Panc1 (cell line): ENCODE measurements at regions not wholly inside any gene's neighbourhood (a gene's known extent, or its start where the extent isn't known, plus 50 kb on each side); places are given as distances from the start of the nearest gene placed in this dataset.

ENCODE experiments used
- CTCF ChIP-seq: fragments of 450-650 bp; IDR thresholded peaks from 2 replicates; pipeline ENCODE4 v1.5.1; 2017; ENCODE audit warnings: mild to moderate bottlenecking
- POLR2AphosphoS5 ChIP-seq: IDR thresholded peaks from 2 replicates; pipeline ENCODE4 v1.6.1; 2012; ENCODE audit warnings: mild to moderate bottlenecking, low read depth, low read length, moderate library complexity
- REST ChIP-seq, 2 experiments: IDR thresholded peaks; 2 replicates each; pipeline ENCODE4 v1.6.1; 2011 to 2012; ENCODE audit warnings: low read depth in 2 of 2, control low read depth in 1 of 2, low read length in 1 of 2, mild to moderate bottlenecking in 1 of 2, moderate library complexity in 1 of 2; ENCODE audit not compliant: insufficient read depth in 1 of 2
- SIN3A ChIP-seq: IDR thresholded peaks from 2 replicates; pipeline ENCODE4 v1.6.1; 2012; ENCODE audit warnings: low read depth, mild to moderate bottlenecking, low read length, moderate library complexity, borderline replicate concordance; ENCODE audit not compliant: insufficient read depth
- TCF7L2 ChIP-seq: IDR thresholded peaks from 2 replicates; pipeline ENCODE4 v1.6.1; 2011; ENCODE audit warnings: mild to moderate bottlenecking, low read depth, low read length, inconsistent platforms

- TF ChIP-seq SIN3A (no peak), CTCF (no peak), TCF7L2 (no peak), POLR2AphosphoS5 (no peak), REST (IDR thresholded peaks at IDR 0.05; ENCODE audit: insufficient read depth in 1 of 2, low read depth in 2 of 2, low read length in 1 of 2) (no peak)
These were observed 988.4 kb upstream of the TENM3 start for GRCh38 chr4:181254771-181255170.
